GM19043 (cell line): ENCODE measurements at regions not wholly inside any gene's neighbourhood (a gene's known extent, or its start where the extent isn't known, plus 50 kb on each side); places are given as distances from the start of the nearest gene placed in this dataset.
"Not testable (repeated sequence)": the region's sequence is repeated elsewhere in the genome, so short reads cannot be mapped to it uniquely, and the experiment has no call there.

Experiments used
- ATAC-seq: cut with Tn5 transposase; IDR thresholded peaks from one replicate; pipeline ENCODE4 v1.9.1; 2021; ENCODE audit warnings: low read depth; ENCODE audit not compliant: unreplicated experiment

DNA sequence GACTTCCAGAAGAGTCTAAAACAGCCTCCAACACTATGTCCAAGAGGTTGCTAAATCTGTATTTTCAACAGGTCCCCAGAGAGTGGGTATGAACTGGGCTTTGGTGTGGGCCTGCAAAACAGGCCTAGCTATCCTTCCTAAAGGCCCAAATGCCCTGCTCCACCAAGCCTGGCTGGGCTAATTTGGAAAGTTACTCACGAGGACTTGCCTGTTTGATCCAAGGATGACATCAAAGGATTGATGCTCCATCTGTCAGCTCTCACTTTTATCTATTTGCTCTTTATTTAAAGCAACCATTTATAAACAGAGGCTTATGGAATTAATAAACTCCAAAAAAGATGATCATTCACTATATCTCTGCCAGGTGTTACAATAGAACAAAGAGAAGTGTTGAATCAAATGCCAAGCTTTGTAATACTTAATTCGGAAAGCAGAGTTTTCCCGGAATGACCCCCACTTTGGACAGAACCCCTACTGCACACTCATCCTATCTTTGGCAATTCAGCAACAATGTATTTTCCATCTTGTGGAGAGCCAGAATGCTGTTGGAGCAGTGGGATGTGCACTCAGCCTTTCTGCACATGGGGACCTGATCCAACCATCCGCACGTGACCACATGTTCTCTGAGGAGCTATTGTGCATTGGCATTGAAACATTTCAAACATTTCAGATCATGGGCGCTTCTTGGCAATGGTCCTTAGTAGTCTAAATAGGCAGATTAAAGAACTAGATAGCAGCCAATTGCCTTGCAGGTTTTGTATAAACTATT lies 163.3 kb upstream of the THBS1 start:
- no peak for ATAC-seq

GRCh38 chr15:39419651-39420050 lies 161.2 kb upstream of the THBS1 start:
- no peak for ATAC-seq

GRCh38 chr15:39420123-39420852 lies 160.6 kb upstream of the THBS1 start:
- not testable (repeated sequence) for ATAC-seq

DNA sequence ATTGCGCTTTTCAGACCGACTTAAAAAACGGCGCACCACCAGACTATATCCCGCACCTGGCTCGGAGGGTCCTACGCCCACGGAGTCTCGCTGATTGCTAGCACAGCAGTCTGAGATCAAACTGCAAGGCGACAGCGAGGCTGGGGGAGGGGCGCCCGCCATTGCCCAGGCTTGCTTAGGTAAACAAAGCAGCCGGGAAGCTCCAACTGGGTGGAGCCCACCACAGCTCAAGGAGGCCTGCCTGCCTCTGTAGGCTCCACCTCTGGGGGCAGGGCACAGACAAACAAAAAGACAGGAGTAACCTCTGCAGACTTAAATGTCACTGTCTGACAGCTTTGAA lies 160.1 kb upstream of the THBS1 start:
- not testable (repeated sequence) for ATAC-seq

DNA sequence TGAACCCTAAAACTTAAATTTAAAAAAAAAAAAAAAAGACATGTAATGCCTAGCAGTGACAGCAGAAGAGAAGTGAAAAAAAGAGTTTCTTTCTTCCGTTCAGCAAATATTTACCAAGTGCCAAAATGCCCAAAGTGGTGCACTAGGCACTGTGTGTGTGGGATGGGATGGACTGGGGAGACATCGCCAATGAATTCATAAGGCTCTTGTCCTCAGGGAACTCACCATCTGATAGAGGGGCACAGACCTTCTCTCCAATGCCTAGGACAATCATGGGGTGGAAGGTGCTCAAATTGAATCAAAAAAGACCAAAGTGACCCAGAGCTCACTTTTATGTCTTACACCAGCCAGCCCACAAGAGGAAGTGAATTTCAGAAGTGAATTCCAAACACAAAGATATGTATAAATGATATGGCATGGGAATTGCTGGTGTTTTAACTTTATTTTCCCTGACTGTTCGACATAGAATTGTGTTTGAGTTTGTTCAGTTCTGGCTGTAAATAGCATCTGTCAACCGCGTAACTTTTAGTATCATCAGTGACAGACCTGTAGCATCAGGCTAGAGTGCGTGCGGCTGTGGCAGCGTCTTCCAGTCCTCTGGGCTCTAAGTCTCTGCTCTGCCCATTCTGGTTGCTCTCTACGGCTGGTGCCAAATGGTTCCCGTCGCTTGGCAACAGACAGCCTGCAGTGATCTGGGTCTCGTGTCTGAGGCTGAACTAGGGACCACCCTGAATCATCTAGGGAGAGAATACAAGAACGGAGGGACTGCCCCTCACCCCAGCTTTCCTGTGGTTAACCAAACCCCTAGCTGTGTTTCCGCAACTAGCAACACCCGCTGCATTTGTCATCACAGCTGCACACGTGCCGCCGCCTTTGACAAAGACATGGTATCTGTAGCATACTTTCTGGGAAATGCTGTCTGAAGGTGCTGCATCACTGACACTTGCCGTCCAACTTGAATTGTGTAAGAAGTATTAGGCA lies 154.0 kb upstream of the THBS1 start:
- ATAC-seq: peak; percentile 77

DNA sequence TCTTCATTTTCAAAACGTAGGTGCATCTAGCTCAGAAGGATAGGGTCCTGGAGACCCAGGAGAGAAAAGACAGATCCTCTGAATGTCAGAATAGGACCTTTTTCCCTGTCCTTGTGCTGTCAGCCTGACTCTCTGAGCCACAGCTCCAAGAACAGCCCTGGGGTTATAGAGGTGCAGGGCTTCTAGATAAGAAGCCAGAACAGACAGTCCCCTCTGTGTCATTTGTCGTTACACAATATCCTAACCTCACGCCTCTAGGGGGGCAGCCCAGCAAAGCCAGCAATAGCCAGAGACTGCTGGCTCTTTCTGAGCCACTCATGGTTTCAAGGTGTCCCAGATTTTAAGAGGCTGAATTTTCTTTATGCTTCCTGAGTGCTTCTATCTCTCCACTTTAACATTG lies 153.2 kb upstream of the THBS1 start:
- no peak for ATAC-seq

GRCh38 chr15:39429898-39430357 lies 151.0 kb upstream of the THBS1 start:
- no peak for ATAC-seq

GRCh38 chr15:39430389-39430788 lies 150.5 kb upstream of the THBS1 start:
- no peak for ATAC-seq

DNA sequence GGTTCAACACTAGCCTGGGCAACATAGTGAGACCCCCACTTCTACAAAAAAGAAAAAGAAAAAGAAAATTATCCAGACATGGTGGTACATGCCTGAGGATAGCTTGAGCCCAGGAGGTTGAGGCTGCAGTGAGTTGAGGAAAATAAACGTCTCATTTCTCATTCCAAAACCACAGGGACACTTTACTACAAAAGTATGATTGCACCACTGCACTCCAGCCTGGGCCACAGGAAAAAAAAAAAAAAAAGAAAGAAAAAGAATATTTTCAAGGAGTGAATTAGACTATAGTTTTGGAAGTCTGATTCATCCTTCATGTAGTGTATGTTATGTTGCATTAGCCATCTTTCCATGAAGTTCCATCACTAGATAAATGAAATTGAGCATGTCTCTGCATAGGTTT lies 149.5 kb upstream of the THBS1 start:
- ATAC-seq: no peak

DNA sequence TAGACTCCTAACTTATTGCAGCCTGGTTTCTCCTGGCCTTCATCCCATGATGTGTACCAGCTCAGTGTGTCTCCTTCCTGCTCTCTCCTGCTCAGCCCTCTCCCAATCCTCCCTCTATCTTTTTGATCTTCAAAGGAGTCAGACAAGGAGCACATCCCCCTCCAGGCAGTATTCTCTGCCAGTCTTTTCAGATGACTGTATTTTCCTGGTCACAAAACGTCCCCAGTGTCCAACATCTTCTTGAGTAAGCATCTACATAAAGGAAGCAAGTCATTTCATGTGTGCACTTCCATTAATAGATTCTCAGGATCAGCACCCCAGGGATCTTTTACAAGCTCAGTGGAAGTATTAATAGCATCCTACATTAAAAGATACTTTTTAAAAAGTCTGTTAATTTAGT lies 148.9 kb upstream of the THBS1 start:
- ATAC-seq: no peak

GRCh38 chr15:39432912-39433348 lies 147.9 kb upstream of the THBS1 start:
- ATAC-seq: no peak

- no peak for ATAC-seq
Measured at GRCh38 chr15:39433376-39433775, 147.5 kb upstream of the THBS1 start.

DNA sequence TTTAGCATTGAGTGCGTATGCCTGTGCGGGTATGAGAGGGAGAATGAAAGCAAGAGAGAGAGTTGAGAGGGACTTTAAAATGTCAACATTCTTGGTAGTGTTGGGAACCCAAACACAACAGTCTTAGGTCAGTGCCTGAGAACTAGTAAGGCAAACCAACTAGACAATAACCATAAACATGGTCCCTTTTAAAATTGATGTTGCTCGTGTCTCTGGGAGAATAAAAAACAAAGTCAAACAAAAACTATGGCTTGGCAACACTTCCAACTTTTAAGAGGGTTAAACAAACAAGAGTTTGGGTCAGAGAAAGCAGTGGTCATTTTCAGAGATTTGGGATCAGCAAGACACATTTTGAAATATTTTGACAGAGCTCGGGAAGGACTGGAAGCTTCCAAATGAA lies 146.7 kb upstream of the THBS1 start:
- no peak for ATAC-seq

- ATAC-seq: no peak
Measured at GRCh38 chr15:39434751-39435238, 146.1 kb upstream of the THBS1 start.

DNA sequence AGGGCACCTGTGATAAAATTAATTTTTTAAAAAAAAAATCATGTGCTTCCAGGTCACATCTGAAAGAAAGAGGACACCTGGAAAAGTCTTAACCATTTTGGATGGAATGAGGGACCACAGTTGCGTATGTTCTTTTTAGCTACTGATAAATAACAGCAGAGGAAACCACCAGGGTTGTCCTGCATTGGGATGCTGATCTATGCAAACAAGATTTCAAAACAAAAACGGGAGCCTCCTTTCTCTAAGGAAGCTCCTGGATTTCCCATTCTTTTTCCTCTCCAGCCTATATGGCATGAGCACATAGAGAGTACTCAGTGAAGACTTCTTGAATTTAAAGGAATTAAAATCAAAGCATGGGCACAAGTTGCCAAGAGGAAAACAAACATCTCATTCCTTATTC lies 145.6 kb upstream of the THBS1 start:
- ATAC-seq: no peak

GRCh38 chr15:39438260-39438659 lies 142.6 kb upstream of the THBS1 start:
- ATAC-seq: no peak

GRCh38 chr15:39438799-39439592 lies 141.9 kb upstream of the THBS1 start:
- ATAC-seq: no peak

- ATAC-seq: no peak
Measured at GRCh38 chr15:39442898-39443297, 138.0 kb upstream of the THBS1 start.

DNA sequence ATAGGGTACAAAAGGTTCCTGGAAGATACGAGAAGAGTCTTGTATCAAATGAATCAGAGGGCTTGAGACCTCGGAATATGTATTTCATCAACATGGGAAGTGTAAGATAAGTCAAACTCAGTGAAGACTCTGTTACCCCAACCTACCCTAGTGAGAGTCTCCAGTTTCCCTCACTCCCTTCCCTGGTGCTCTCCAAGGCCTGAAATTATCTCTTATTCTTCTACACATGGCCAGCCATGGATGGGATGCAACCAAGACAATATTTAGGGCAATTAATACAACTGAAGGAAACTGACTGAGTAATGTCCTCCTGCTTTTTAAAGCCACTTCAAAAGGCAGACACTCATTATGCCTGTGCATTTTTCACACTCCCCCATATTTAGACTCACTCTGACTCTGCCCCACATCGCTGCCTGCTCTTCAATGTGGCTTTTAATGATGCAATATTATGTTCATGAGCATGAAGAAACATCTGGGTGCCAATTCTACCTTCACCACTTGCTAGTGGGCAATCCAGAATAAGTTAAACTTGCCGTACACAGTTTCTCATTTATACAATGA lies 137.1 kb upstream of the THBS1 start:
- no peak for ATAC-seq
